IMR-90 (cell line): ENCODE measurements at regions not wholly inside any gene's neighbourhood (a gene's known extent, or its start where the extent isn't known, plus 50 kb on each side); places are given as distances from the start of the nearest gene placed in this dataset.

Experiments
- ATAC-seq: fragments of 200-7000 bp; cut with Tn5 transposase; 2 replicates; pipeline ENCODE4 v1.9.1; 2020; ENCODE audit warnings: low read depth, mild to moderate bottlenecking, moderate library complexity
- BruUV-seq: library from RNA; stranded (reverse); fragments of 400-500 nt; replicated peaks from 2 replicates; lab custom pipeline; 2021; lab: Mats Ljungman, UMichigan
- CTCF ChIA-PET: fragments of 300-600 bp; formaldehyde crosslinking; extraction: SDS; loops from one replicate; lab custom pipeline; 2021; ENCODE audit warnings: antibody characterized with exemption; lab: Yijun Ruan, JAX
- POLR2A ChIA-PET: fragments of 300-600 bp; sonication (Branson Sonifier 250); formaldehyde crosslinking; loops from one replicate; lab custom pipeline; 2022; ENCODE audit warnings: antibody characterized with exemption; ENCODE audit not compliant: unreplicated experiment; lab: Charles Lee
- DNase-seq: peaks from one replicate; pipeline ENCODE4 v3.0.0; 2013
- H2AFZ ChIP-seq: replicated peaks from 2 replicates; pipeline ENCODE3; 2013; ENCODE audit warnings: low read length, mild to moderate bottlenecking; ENCODE audit not compliant: poor library complexity
- H2AK5ac ChIP-seq: 2 replicates; pipeline ENCODE4 v1.6.1; 2013; ENCODE audit warnings: low read depth, low read length, inconsistent platforms
- H2AK9ac ChIP-seq: replicated peaks from 2 replicates; pipeline ENCODE3; 2013; ENCODE audit warnings: mild to moderate bottlenecking, low read depth, low read length, moderate library complexity; ENCODE audit not compliant: poor library complexity
- H2BK120ac ChIP-seq: 2 replicates; pipeline ENCODE4 v1.6.1; 2013; ENCODE audit warnings: low read depth, low read length, inconsistent platforms
- H2BK15ac ChIP-seq: 3 replicates; pipeline ENCODE4 v1.6.1; 2013; ENCODE audit warnings: low read depth, low read length, inconsistent platforms
- H2BK20ac ChIP-seq: 2 replicates; pipeline ENCODE4 v1.6.1; 2013; ENCODE audit warnings: low read depth, mild to moderate bottlenecking, inconsistent platforms, low read length, moderate library complexity
- H2BK5ac ChIP-seq: 2 replicates; pipeline ENCODE4 v1.6.1; 2013; ENCODE audit warnings: mild to moderate bottlenecking, low read depth, low read length, inconsistent platforms; ENCODE audit not compliant: poor library complexity, severe bottlenecking
- H3K14ac ChIP-seq: replicated peaks from 2 replicates; pipeline ENCODE4 v1.6.1; 2013; ENCODE audit warnings: low read depth, low read length, inconsistent platforms
- H3K18ac ChIP-seq: 2 replicates; pipeline ENCODE4 v1.6.1; 2013; ENCODE audit warnings: low read depth, low read length, control low read depth
- H3K23ac ChIP-seq: 2 replicates; pipeline ENCODE4 v1.6.1; 2013; ENCODE audit warnings: low read depth, low read length, inconsistent platforms
- H3K27ac ChIP-seq: 2 replicates; pipeline ENCODE4 v1.5.1; 2013; ENCODE audit warnings: mild to moderate bottlenecking, control low read depth, low read length; ENCODE audit not compliant: insufficient read depth
- H3K27me3 ChIP-seq: 2 replicates; pipeline ENCODE4 v1.6.1; 2013; ENCODE audit warnings: low read length; ENCODE audit not compliant: control insufficient read depth, insufficient read depth
- H3K36me3 ChIP-seq: 2 replicates; pipeline ENCODE4 v1.6.1; 2013; ENCODE audit warnings: low read length, mixed read lengths; ENCODE audit not compliant: control insufficient read depth, insufficient read depth
- H3K4ac ChIP-seq: 2 replicates; pipeline ENCODE4 v1.6.1; 2013; ENCODE audit warnings: low read depth, low read length, inconsistent platforms
- H3K4me1 ChIP-seq: 2 replicates; pipeline ENCODE4 v1.6.1; 2013; ENCODE audit warnings: low read length, mixed read lengths; ENCODE audit not compliant: control insufficient read depth, insufficient read depth
- H3K4me2 ChIP-seq: 2 replicates; pipeline ENCODE4 v1.6.1; 2013; ENCODE audit warnings: low read depth, mild to moderate bottlenecking, control low read depth, low read length, moderate library complexity
- H3K4me3 ChIP-seq: 2 replicates; pipeline ENCODE4 v1.5.1; 2013; ENCODE audit warnings: low read depth, mild to moderate bottlenecking, control low read depth, low read length, moderate library complexity; ENCODE audit not compliant: insufficient read depth
- H3K56ac ChIP-seq: 2 replicates; pipeline ENCODE4 v1.6.1; 2013; ENCODE audit warnings: low read length, inconsistent platforms; ENCODE audit not compliant: insufficient read depth; ENCODE audit errors: extremely low read depth
- H3K79me1 ChIP-seq, 2 experiments: 2 replicates each; pipeline ENCODE4 v1.6.1; 2013; ENCODE audit warnings: low read length in 2 of 2, inconsistent platforms in 1 of 2, low read depth in 1 of 2
- H3K9ac ChIP-seq: 2 replicates; pipeline ENCODE4 v1.6.1; 2013; ENCODE audit warnings: low read depth, low read length, control low read depth
- H3K9me1 ChIP-seq: 2 replicates; pipeline ENCODE4 v1.6.1; 2013; ENCODE audit warnings: low read length, inconsistent platforms; ENCODE audit not compliant: insufficient read depth
- H3K9me3 ChIP-seq: 2 replicates; pipeline ENCODE4 v1.6.1; 2013; ENCODE audit warnings: low read length; ENCODE audit not compliant: control insufficient read depth, insufficient read depth
- H4K20me1 ChIP-seq: 2 replicates; pipeline ENCODE4 v1.6.1; 2013; ENCODE audit warnings: low read length, inconsistent platforms; ENCODE audit not compliant: insufficient read depth
- H4K5ac ChIP-seq: 2 replicates; pipeline ENCODE4 v1.6.1; 2013; ENCODE audit warnings: mild to moderate bottlenecking, low read depth, low read length, control low read depth
- H4K8ac ChIP-seq, 2 experiments: 2 replicates each; pipeline ENCODE4 v1.6.1; 2013; ENCODE audit warnings: low read depth in 2 of 2, low read length in 2 of 2, control low read depth in 1 of 2, inconsistent platforms in 1 of 2
- H4K91ac ChIP-seq: 2 replicates; pipeline ENCODE4 v1.6.1; 2013; ENCODE audit warnings: low read depth, low read length, inconsistent platforms; ENCODE audit not compliant: insufficient read depth
- CEBPB ChIP-seq: IDR thresholded peaks from 2 replicates; pipeline ENCODE4 v1.6.1; 2012; ENCODE audit warnings: low read depth, low read length, improper control_type of control experiment
- MXI1 ChIP-seq: IDR thresholded peaks from 2 replicates; pipeline ENCODE4 v1.6.1; 2012; ENCODE audit warnings: low read depth, mild to moderate bottlenecking, low read length, moderate library complexity, borderline replicate concordance
- POLR2A ChIP-seq: IDR thresholded peaks from 2 replicates; pipeline ENCODE4 v1.6.1; 2012; ENCODE audit warnings: mild to moderate bottlenecking, low read depth, low read length
- RAD21 ChIP-seq: IDR thresholded peaks from 2 replicates; pipeline ENCODE4 v1.6.1; 2012; ENCODE audit warnings: low read length, improper control_type of control experiment
- SMC3 ChIP-seq: fragments of 150-350 bp; IDR thresholded peaks from 2 replicates; pipeline ENCODE4 v1.6.1; 2016; ENCODE audit warnings: low read depth, mild to moderate bottlenecking, antibody characterized with exemption, low read length, moderate library complexity
- WGBS, 2 experiments: methylation state at CpG; one replicate each; pipeline versions ENCODE4 v1.1.5 to v1.1.7; 2013; ENCODE audit warnings: missing lambda C conversion rate in 2 of 2; ENCODE audit not compliant: insufficient read length in 1 of 2; ENCODE audit errors: extremely low coverage in 2 of 2; 5-methylcytosine and 5-hydroxymethylcytosine counted together
- dilution Hi-C: fragments of 300-500 bp; cut with HindIII; formaldehyde crosslinking; loops from one replicate; pipeline ENCODE4 v1.14.3; 2018; ENCODE audit warnings: low sequenced_read_pairs; ENCODE audit not compliant: unreplicated experiment
- in situ Hi-C: fragments of 300-500 bp; cut with MboI; formaldehyde crosslinking; loops from 3 replicates; pipeline ENCODE4 v1.14.3; 2019; ENCODE audit warnings: low sequenced_read_pairs, inconsistent platforms, mixed read lengths
- intact Hi-C: fragments of 100-400 bp; cut with micrococcal nuclease; formaldehyde crosslinking; loops from 2 replicates; pipeline ENCODE4 v1.10.0; 2022
- TF ChIP-seq, protein P1 (sequence below): fragments of 150-350 bp; IDR thresholded peaks from 2 replicates; pipeline ENCODE4 v1.6.1; 2017; ENCODE audit warnings: mild to moderate bottlenecking, antibody characterized with exemption, low read length, low read depth
- TF ChIP-seq, protein P2 (sequence below): fragments of 150-350 bp; IDR thresholded peaks from 2 replicates; pipeline ENCODE4 v1.6.1; 2016; ENCODE audit warnings: low read depth, mild to moderate bottlenecking, low read length, moderate library complexity, borderline replicate concordance

DNA sequence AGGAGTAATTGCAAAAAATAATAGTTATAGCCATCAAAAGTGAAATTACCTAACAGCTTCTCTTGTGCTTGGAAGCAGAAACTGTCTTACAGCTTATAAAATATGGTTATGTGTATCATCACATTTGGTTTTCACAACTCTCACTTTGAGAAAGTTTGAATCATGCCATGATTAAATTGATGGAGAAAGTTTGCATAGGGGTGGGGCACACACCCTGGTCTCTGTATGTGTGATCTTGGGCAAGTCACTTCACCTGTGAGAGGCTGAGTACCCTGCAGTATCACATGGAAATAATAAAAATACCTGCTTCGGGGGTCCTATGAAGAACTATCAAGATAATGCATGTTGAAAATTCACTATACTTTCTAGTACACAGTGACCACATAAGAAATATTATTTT lies 471.4 kb downstream of the RAP2B start:
- no peaks in the 10 kb centered on the region for H3K4me1 ChIP-seq
- no peak for DNase-seq
- ATAC-seq: no peak
- ChIA-PET POLR2A (no interaction called here), CTCF (no interaction called here)
- no peak overlapping the region for H3K23ac ChIP-seq
- H3K4me2 ChIP-seq: no peak overlapping the region
- no peaks in the 10 kb centered on the region for H4K20me1 ChIP-seq
- no peak overlapping the region for H3K14ac ChIP-seq
- no peak overlapping the region for H2AK5ac ChIP-seq
- H2AFZ ChIP-seq: no peak overlapping the region
- BruUV-seq: no TSS peak
- no peak overlapping the region for H4K5ac ChIP-seq
- H2BK20ac ChIP-seq: no peak overlapping the region
- H2AK9ac ChIP-seq: no peak overlapping the region
- no peak overlapping the region for H3K4ac ChIP-seq
- H3K9ac ChIP-seq: no peak overlapping the region
- H4K8ac ChIP-seq: no peak overlapping the region
- H3K79me1 ChIP-seq: no peaks in the 10 kb centered on the region
- in situ Hi-C loops (no loop called here), intact Hi-C loops (no loop called here), dilution Hi-C loops (no loop called here)
- H4K91ac ChIP-seq: no peak overlapping the region
- H3K27me3 ChIP-seq: peaks cover 4% of the 10 kb centered on the region; the same call in 1 of the 2 replicates
- no peak overlapping the region for H2BK120ac ChIP-seq
- no peak for TF ChIP-seq SMC3
- TF ChIP-seq, protein P1, sequence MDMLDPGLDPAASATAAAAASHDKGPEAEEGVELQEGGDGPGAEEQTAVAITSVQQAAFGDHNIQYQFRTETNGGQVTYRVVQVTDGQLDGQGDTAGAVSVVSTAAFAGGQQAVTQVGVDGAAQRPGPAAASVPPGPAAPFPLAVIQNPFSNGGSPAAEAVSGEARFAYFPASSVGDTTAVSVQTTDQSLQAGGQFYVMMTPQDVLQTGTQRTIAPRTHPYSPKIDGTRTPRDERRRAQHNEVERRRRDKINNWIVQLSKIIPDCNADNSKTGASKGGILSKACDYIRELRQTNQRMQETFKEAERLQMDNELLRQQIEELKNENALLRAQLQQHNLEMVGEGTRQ: no peak
- no peak for TF ChIP-seq RAD21
- TF ChIP-seq POLR2A: no peak
- TF ChIP-seq CEBPB: no peak
- TF ChIP-seq, protein P2, sequence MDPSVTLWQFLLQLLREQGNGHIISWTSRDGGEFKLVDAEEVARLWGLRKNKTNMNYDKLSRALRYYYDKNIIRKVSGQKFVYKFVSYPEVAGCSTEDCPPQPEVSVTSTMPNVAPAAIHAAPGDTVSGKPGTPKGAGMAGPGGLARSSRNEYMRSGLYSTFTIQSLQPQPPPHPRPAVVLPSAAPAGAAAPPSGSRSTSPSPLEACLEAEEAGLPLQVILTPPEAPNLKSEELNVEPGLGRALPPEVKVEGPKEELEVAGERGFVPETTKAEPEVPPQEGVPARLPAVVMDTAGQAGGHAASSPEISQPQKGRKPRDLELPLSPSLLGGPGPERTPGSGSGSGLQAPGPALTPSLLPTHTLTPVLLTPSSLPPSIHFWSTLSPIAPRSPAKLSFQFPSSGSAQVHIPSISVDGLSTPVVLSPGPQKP: no peak
- TF ChIP-seq MXI1: no peak
- H3K36me3 ChIP-seq: no peaks in the 10 kb centered on the region
- no peak overlapping the region for H3K56ac ChIP-seq
- no peak overlapping the region for H3K27ac ChIP-seq
- no peak overlapping the region for H2BK5ac ChIP-seq
- no peak overlapping the region for H2BK15ac ChIP-seq
- no peaks in the 10 kb centered on the region for H3K9me1 ChIP-seq
- WGBS, 2 experiments: no CpG with 5 or more reads among the region's 1 CpG
- H3K18ac ChIP-seq: no peak overlapping the region
- no peaks in the 10 kb centered on the region for H3K9me3 ChIP-seq
- no peak overlapping the region for H3K4me3 ChIP-seq
